ENCODE measurements at regions not wholly inside any gene's neighbourhood (a gene's known extent, or its start where the extent isn't known, plus 50 kb on each side); places are given as distances from the start of the nearest gene placed in this dataset.
A peak's percentile ranks its signal among the peaks of the same experiment; 100 is the strongest.

- Histone ChIP-seq H3K4me1 (replicated peaks in 1 of 2; ENCODE audit: control insufficient read depth in 2 of 2, insufficient read depth in 2 of 2, low read length in 2 of 2) (peaks cover 0 to under 1% of the 10 kb centered on the region in 2 experiments; a peak in 1 of 5 replicates), H3K79me2 (ENCODE audit: control insufficient read depth, insufficient read depth, low read length) (no peaks in the 10 kb centered on the region), H2AFZ (ENCODE audit: low read depth, low read length) (no peak overlapping the region), H3K9me1 (ENCODE audit: control insufficient read depth, insufficient read depth, low read length) (no peaks in the 10 kb centered on the region), H3K27ac (ENCODE audit: extremely low read depth, low read depth, low read length) (no peak overlapping the region), H3K9ac (ENCODE audit: insufficient read depth in 1 of 2, low read depth in 2 of 2, low read length in 2 of 2) (no peak overlapping the region), H3K36me3 (ENCODE audit: control insufficient read depth, insufficient read depth, low read length) (no peaks in the 10 kb centered on the region), H3K4me3 (no peak overlapping the region), H3K4me2 (ENCODE audit: insufficient read depth, low read length) (no peak overlapping the region), H4K20me1 (replicated peaks; ENCODE audit: control insufficient read depth, insufficient read depth, low read length) (no peaks in the 10 kb centered on the region), H3K9me3 (replicated peaks; ENCODE audit: control insufficient read depth, insufficient read depth, low read depth, low read length) (peaks cover 2% of the 10 kb centered on the region; the same call in 1 of the 2 replicates), H3K27me3 (ENCODE audit: control insufficient read depth in 2 of 2, insufficient read depth in 2 of 2, low read length in 2 of 2) (no peaks in the 10 kb centered on the region)
- DNase-seq (ENCODE audit: extremely low read depth in 1 of 4, low spot score in 3 of 4), result no peak
- WGBS (ENCODE audit: insufficient coverage, low coverage, missing lambda C conversion rate), result 3% methylated on average over 1 of the region's 1 CpG
- intact Hi-C loops (cut with micrococcal nuclease) (no loop called here), in situ Hi-C loops (cut with MboI) (no loop called here)
- TF ChIP-seq FOXA1 (IDR thresholded peaks at IDR 0.05; ENCODE audit: borderline replicate concordance) (no peak), BHLHE40 (IDR thresholded peaks at IDR 0.05; ENCODE audit: low read length) (no peak), TSC22D4 (tag; IDR thresholded peaks at IDR 0.05) (peak; percentile 81; the same call in 1 of the 2 replicates), FOXJ3 (CRISPR knock-in tag; IDR thresholded peaks at IDR 0.05) (0 out of 2 replicates have a peak, but pooled peaks have one; percentile 52)
- ChIA-PET POLR2A (no interaction called here), CTCF (ENCODE audit: low intra/inter-chr PET ratio) (no interaction called here)
- no peak for FAIRE-seq
- ATAC-seq, result peak; percentile 30; the same call in 1 of the 3 replicates
- no TSS peak for BruUV-seq (replicated peaks)
These were observed 1468.6 kb upstream of the MIR17HG start for GRCh38 chr13:89878904-89879303.

DNA sequence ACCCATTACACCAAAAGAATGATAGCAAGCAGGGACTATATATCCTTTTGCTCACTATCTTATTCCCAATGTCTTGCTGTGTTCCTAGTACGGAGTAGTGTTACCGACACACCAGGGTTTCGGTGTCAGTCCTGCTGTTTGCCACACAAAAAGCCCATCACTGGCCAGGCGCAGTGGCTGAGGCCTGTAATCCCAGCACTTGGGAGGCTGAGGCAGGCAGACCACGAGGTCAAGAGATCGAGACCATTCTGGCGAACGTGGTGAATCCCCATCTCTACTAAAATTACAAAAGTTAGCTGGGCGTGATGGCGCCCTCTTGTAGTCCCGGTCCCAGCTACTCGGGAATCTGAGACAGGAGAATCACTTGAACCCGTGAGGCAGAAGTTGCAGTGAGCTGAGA lies 1467.3 kb upstream of the MIR17HG start:
- Histone ChIP-seq H3K9me1 (ENCODE audit: control insufficient read depth, insufficient read depth, low read length) (no peaks in the 10 kb centered on the region), H3K79me2 (ENCODE audit: control insufficient read depth, insufficient read depth, low read length) (no peaks in the 10 kb centered on the region), H3K9me3 (replicated peaks; ENCODE audit: control insufficient read depth, insufficient read depth, low read depth, low read length) (peaks cover 2% of the 10 kb centered on the region; the same call in 1 of the 2 replicates), H3K4me3 (no peak overlapping the region), H2AFZ (ENCODE audit: low read depth, low read length) (no peak overlapping the region), H3K9ac (ENCODE audit: insufficient read depth in 1 of 2, low read depth in 2 of 2, low read length in 2 of 2) (no peak overlapping the region), H3K27ac (ENCODE audit: extremely low read depth, low read depth, low read length) (no peak overlapping the region), H3K4me2 (ENCODE audit: insufficient read depth, low read length) (no peak overlapping the region), H3K36me3 (ENCODE audit: control insufficient read depth, insufficient read depth, low read length) (no peaks in the 10 kb centered on the region), H3K4me1 (replicated peaks in 1 of 2; ENCODE audit: control insufficient read depth in 2 of 2, insufficient read depth in 2 of 2, low read length in 2 of 2) (peaks cover 0 to 4% of the 10 kb centered on the region in 2 experiments; a peak in 1 of 5 replicates), H4K20me1 (replicated peaks; ENCODE audit: control insufficient read depth, insufficient read depth, low read length) (no peaks in the 10 kb centered on the region), H3K27me3 (ENCODE audit: control insufficient read depth in 2 of 2, insufficient read depth in 2 of 2, low read length in 2 of 2) (no peaks in the 10 kb centered on the region)
- POLR2A ChIA-PET, result interaction anchor here (1.3 kb wide), 1 partner anchor 14 kb away, joined by 5 read pairs; no protein-coding TSS in a partner anchor
- intact Hi-C loops (cut with micrococcal nuclease), result no loop called here
- ATAC-seq (no peak), FAIRE-seq (no peak), DNase-seq (ENCODE audit: extremely low read depth in 1 of 4, low spot score in 3 of 4) (no peak)
- CTCF ChIA-PET (ENCODE audit: low intra/inter-chr PET ratio), result no interaction called here
- 2% methylated on average over 13 of the region's 13 CpGs for WGBS (ENCODE audit: insufficient coverage, low coverage, missing lambda C conversion rate)
- BruUV-seq (replicated peaks), result no TSS peak
- in situ Hi-C loops (cut with MboI), result no loop called here
- 0 out of 2 replicates have a peak, but pooled peaks have one; percentile 11 for TF ChIP-seq STAG1 (CRISPR knock-in tag; IDR thresholded peaks at IDR 0.05; ENCODE audit: borderline replicate concordance)
- peak; percentile 55; the same call in 1 of the 2 replicates for TF ChIP-seq NR3C1 (CRISPR knock-in tag; IDR thresholded peaks at IDR 0.05)
- no peak for TF ChIP-seq TRIM25 (IDR thresholded peaks at IDR 0.05; ENCODE audit: borderline replicate concordance)
- TF ChIP-seq ZNF282 (CRISPR knock-in tag; IDR thresholded peaks at IDR 0.05), result peak; percentile 87; the same call in 1 of the 2 replicates
- no peak for TF ChIP-seq EP400 (IDR thresholded peaks at IDR 0.05)
- no peak for TF ChIP-seq FOXA1 (IDR thresholded peaks at IDR 0.05; ENCODE audit: borderline replicate concordance)
- TF ChIP-seq ZNF124 (CRISPR knock-in tag; IDR thresholded peaks at IDR 0.05), result 0 out of 2 replicates have a peak, but pooled peaks have one; percentile 29
- no peak for TF ChIP-seq SNIP1 (IDR thresholded peaks at IDR 0.05; ENCODE audit: low read depth)

All from K562 (cell line).